OCI-LY1 (cell line): ENCODE measurements at regions not wholly inside any gene's neighbourhood (a gene's known extent, or its start where the extent isn't known, plus 50 kb on each side); places are given as distances from the start of the nearest gene placed in this dataset.

ENCODE experiments used
- H2AFZ ChIP-seq: fragments of 200-600 bp; sonication (generic), shearing (Covaris generic); 2 replicates; pipeline ENCODE4 v1.6.0; 2014; ENCODE audit warnings: antibody characterized with exemption, mild to moderate bottlenecking, low read length
- H3F3A ChIP-seq: fragments of 200-600 bp; sonication (generic), shearing (Covaris generic); 2 replicates; pipeline ENCODE4 v1.6.0; 2014; ENCODE audit warnings: mild to moderate bottlenecking, antibody characterized with exemption, low read length, moderate library complexity; ENCODE audit not compliant: insufficient read depth
- H3K27ac ChIP-seq: fragments of 200-600 bp; sonication (generic); 2 replicates; pipeline ENCODE4 v1.5.1; 2014; ENCODE audit warnings: low read length, mixed run types, mild to moderate bottlenecking, low read depth; ENCODE audit not compliant: poor library complexity, severe bottlenecking
- H3K27me3 ChIP-seq: fragments of 200-600 bp; sonication (generic); 2 replicates; pipeline ENCODE4 v1.6.0; 2014; ENCODE audit warnings: antibody characterized with exemption, mild to moderate bottlenecking, low read length, moderate library complexity; ENCODE audit not compliant: insufficient read depth
- H3K36me3 ChIP-seq: fragments of 200-600 bp; sonication (generic); 2 replicates; pipeline ENCODE4 v1.6.1; 2014; ENCODE audit warnings: mild to moderate bottlenecking, antibody characterized with exemption, low read length, moderate library complexity, mixed read lengths; ENCODE audit not compliant: insufficient read depth
- H3K4me1 ChIP-seq: fragments of 200-600 bp; sonication (generic); 2 replicates; pipeline ENCODE4 v1.5.1; 2014; ENCODE audit warnings: mild to moderate bottlenecking, low read length, moderate library complexity; ENCODE audit not compliant: insufficient read depth, severe bottlenecking
- H3K4me2 ChIP-seq: fragments of 200-600 bp; sonication (generic), shearing (Covaris generic); 2 replicates; pipeline ENCODE4 v1.6.1; 2014; ENCODE audit warnings: low read length
- H3K4me3 ChIP-seq: fragments of 200-600 bp; sonication (generic); 2 replicates; pipeline ENCODE4 v1.5.1; 2014; ENCODE audit warnings: low read length, low read depth, mild to moderate bottlenecking, mixed read lengths; ENCODE audit not compliant: poor library complexity, severe bottlenecking
- H3K79me2 ChIP-seq: fragments of 200-600 bp; shearing (Covaris generic); 2 replicates; pipeline ENCODE4 v1.6.1; 2016; ENCODE audit warnings: mixed run types, low read length, mixed read lengths; ENCODE audit not compliant: insufficient read depth
- H3K9ac ChIP-seq: fragments of 200-600 bp; sonication (generic), shearing (Covaris generic); 2 replicates; pipeline ENCODE4 v1.6.1; 2014; ENCODE audit warnings: mild to moderate bottlenecking, low read length, mixed read lengths
- H3K9me2 ChIP-seq: fragments of 200-600 bp; sonication (generic), shearing (Covaris generic); 2 replicates; pipeline ENCODE4 v1.6.1; 2014; ENCODE audit warnings: low read depth, mild to moderate bottlenecking, low read length, mixed read lengths
- H3K9me3 ChIP-seq: fragments of 200-600 bp; shearing (Covaris generic); 2 replicates; pipeline ENCODE4 v1.6.1; 2014; ENCODE audit warnings: low read length, mixed read lengths
- H4K20me1 ChIP-seq: fragments of 200-600 bp; sonication (generic), shearing (Covaris generic); 2 replicates; pipeline ENCODE4 v1.6.0; 2016; ENCODE audit warnings: mild to moderate bottlenecking, low read length; ENCODE audit not compliant: insufficient read depth
- CTCF ChIP-seq: fragments of 200-600 bp; sonication (generic), shearing (Covaris generic); IDR thresholded peaks from 2 replicates; pipeline ENCODE4 v1.5.1; 2017; ENCODE audit warnings: mild to moderate bottlenecking, antibody characterized with exemption, low read length, moderate library complexity, mixed read lengths
- EZH2 ChIP-seq: fragments of 200-600 bp; sonication (generic), shearing (Covaris generic); IDR thresholded peaks from 2 replicates; pipeline ENCODE4 v1.8.0; 2017; ENCODE audit warnings: borderline replicate concordance, mixed run types, mild to moderate bottlenecking, antibody characterized with exemption, low read length, moderate library complexity, mixed read lengths

DNA sequence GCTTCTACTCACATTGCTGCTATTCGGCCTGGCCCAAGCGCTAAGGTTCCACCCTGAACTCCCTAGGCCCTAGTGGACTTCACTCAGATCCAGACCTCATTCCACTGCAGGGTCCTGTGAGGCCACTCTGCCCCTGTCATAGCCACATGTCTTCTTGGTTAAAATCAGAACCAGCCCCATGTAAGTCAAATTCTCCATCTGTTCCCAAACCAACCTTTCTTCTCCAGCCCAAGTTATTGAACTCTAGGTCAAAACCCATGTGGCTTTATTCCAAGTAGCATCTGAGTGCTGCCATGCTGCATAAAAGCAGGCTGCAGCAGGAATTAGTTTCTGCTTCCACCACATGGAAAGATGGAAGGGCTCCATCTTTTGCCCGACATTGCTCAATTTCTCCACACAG, 281.2 kb downstream of the SNX13 start:
- H4K20me1 ChIP-seq = no peaks in the 10 kb centered on the region
- no peaks in the 10 kb centered on the region for H3K9me3 ChIP-seq
- no peak overlapping the region for H2AFZ ChIP-seq
- no peaks in the 10 kb centered on the region for H3K79me2 ChIP-seq
- no peak overlapping the region for H3K9ac ChIP-seq
- no peak overlapping the region for H3K4me3 ChIP-seq
- no peak overlapping the region for H3K27ac ChIP-seq
- H3K9me2 ChIP-seq = no peaks in the 10 kb centered on the region
- H3K4me1 ChIP-seq = no peaks in the 10 kb centered on the region
- no peak overlapping the region for H3K4me2 ChIP-seq
- H3K27me3 ChIP-seq = no peaks in the 10 kb centered on the region
- TF ChIP-seq CTCF (no peak), EZH2 (no peak)
- no peaks in the 10 kb centered on the region for H3F3A ChIP-seq
- no peaks in the 10 kb centered on the region for H3K36me3 ChIP-seq

- Histone ChIP-seq H4K20me1 (no peaks in the 10 kb centered on the region), H3F3A (no peaks in the 10 kb centered on the region), H3K27ac (no peak overlapping the region), H3K9me3 (no peaks in the 10 kb centered on the region), H3K36me3 (no peaks in the 10 kb centered on the region), H3K4me2 (no peak overlapping the region), H3K27me3 (no peaks in the 10 kb centered on the region), H3K9ac (no peak overlapping the region), H3K9me2 (no peaks in the 10 kb centered on the region), H3K4me1 (no peaks in the 10 kb centered on the region), H3K4me3 (no peak overlapping the region), H3K79me2 (no peaks in the 10 kb centered on the region), H2AFZ (no peak overlapping the region)
- no peak for TF ChIP-seq CTCF
- no peak for TF ChIP-seq EZH2
Observed at GRCh38 chr7:17660116-17660515, 280.2 kb downstream of the SNX13 start.

DNA sequence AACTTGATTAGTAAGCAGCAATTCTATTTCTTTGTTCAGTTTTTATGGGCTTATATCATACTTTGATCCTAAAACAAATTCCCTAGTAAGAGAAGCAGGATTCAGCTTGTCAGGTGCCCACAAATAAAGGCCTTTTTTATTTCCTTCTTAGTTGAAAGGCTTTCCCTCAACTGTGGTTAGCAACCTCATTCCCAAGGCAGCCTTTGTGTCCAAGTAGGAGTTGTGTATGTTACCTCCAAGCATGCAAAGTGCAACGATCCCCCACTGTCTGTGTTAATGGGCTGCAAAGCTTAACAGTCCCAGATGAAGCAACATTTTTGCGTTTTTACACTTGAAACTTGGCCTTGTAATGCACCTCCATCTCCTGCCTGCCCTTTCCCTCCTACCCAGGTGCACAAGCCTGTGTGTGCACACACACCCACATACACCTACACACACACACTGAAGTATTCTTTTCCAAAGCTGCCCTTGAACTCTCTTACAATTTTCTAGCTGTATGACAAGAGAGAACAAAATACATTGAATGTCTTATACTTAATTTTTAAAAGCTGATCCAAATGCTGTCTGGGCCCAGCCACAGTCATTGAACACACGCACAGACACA, 278.2 kb downstream of the SNX13 start:
- H3K4me2 ChIP-seq = no peak overlapping the region
- no peaks in the 10 kb centered on the region for H3K4me1 ChIP-seq
- no peak overlapping the region for H3K4me3 ChIP-seq
- no peak overlapping the region for H2AFZ ChIP-seq
- no peaks in the 10 kb centered on the region for H3K9me3 ChIP-seq
- no peaks in the 10 kb centered on the region for H3K9me2 ChIP-seq
- no peak overlapping the region for H3K9ac ChIP-seq
- no peaks in the 10 kb centered on the region for H3K36me3 ChIP-seq
- H3F3A ChIP-seq = no peaks in the 10 kb centered on the region
- no peaks in the 10 kb centered on the region for H3K27me3 ChIP-seq
- TF ChIP-seq EZH2 (no peak), CTCF (no peak)
- H4K20me1 ChIP-seq = no peaks in the 10 kb centered on the region
- no peak overlapping the region for H3K27ac ChIP-seq
- H3K79me2 ChIP-seq = no peaks in the 10 kb centered on the region
